NCI-H146 treated with DMSO at 0.1 percent for 48 hours (cell line): ENCODE measurements at regions not wholly inside any gene's neighbourhood (a gene's known extent, or its start where the extent isn't known, plus 50 kb on each side); places are given as distances from the start of the nearest gene placed in this dataset.
"Not testable (repeated sequence)": the region's sequence is repeated elsewhere in the genome, so short reads cannot be mapped to it uniquely, and the experiment has no call there.

Experiments
- DNase-seq: peaks from one replicate; lab custom pipeline; 2025; ENCODE audit not compliant: unreplicated experiment; lab: John Stamatoyannopoulos, UW

DNA sequence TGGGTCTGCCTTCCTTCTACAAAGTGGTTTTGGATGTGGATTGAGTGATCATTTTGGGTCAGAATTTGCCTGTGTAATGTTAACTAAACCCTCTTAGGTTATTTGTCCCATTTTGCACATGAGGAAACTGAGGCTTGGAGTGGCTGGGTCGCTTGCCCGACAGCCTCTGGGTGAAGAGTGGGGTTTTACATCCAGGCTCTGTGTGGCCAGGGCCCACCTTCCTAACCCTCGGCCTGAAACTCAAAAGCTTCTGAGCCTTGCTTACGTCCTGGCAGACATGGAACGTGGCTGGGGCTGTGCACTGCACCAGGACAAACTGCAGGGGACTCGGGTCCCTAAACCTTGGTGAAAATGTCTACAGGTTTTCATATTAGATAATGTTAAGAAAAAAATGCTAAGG, 542.4 kb downstream of the TBC1D22A start:
- no peak for DNase-seq

DNA sequence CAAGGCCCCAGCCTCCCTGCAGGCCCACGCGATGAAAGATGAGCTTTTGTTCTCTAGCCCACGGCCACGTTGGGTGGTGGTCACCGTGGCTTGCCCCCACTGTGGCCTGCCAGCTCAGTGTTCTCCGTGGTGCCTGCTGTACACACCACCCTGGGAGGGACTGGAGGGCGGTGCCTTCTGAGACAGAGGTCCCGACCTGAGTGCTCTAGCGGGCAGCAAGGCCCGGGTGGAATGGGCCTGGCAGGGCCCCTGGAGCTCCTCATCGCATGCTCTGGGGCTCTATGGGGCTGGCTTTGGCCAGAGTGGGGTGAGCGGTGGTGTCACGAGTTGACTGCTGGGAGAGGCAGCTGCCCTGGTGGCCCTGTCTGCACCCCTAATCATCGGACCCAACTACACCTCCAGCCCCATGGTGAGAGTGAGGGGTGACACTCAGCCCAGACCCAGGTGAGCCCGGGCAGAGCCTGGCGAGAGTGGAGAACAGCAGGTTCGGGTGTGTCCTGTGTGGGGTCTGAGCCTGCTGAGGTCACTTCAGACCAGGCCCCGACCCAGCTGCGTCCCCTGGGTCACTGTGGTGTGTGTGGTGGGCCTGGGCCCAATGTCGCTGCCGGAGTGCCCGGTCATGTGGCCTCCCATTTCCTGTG, 541.9 kb downstream of the TBC1D22A start:
- no peak for DNase-seq

DNA sequence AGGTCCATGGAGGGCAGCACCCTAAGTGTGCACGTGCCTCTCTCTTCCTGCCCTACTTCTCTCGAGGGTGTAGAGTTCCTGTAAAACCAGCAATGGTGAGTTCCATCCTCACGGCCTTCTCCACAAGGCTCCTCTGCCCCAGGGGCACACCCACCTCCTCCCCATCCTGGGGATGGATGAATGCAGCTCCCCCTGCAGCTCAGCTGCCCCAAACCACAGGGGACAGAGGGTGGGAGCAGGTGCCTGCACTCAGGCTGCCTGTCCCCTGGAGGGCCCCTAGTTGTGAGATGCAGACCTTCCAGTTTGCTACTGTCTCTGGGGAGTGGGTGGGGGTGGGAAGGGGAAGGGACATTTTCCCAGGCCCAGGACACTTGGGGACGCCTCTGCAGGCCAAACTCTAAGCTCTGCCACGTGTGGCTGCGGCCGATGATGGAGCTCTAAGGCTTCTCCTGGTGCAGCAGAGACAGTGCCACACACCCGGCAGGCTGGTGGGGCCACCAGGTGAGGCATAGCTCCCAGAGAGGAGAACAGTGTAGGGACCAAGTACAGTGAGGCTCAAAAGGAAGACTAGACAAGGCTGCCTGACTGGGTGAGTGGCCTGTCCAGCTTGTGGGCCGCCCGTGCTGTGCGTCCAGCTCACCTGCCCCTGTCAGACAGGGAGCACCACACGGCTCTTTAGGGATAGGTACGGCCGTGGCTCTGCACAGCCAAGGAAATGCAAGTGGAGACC, 540.9 kb downstream of the TBC1D22A start:
- no peak for DNase-seq

DNA sequence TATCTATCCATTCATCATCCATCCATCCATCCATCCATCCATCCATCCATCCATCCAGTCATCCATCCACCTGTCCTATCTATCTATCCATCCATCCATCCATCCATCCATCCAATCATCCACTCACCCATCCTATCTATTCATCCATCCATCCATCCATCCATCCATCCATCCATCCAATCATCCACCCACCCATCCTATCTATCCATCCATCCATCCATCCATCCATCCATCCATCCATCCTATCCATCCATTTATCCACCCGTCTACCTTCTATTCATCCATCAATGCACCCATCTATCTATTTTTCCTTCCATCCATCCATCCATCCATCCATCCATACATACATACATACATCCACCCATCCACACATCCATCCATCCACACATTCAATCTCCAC, 540.1 kb downstream of the TBC1D22A start:
- not testable (repeated sequence) for DNase-seq

DNA sequence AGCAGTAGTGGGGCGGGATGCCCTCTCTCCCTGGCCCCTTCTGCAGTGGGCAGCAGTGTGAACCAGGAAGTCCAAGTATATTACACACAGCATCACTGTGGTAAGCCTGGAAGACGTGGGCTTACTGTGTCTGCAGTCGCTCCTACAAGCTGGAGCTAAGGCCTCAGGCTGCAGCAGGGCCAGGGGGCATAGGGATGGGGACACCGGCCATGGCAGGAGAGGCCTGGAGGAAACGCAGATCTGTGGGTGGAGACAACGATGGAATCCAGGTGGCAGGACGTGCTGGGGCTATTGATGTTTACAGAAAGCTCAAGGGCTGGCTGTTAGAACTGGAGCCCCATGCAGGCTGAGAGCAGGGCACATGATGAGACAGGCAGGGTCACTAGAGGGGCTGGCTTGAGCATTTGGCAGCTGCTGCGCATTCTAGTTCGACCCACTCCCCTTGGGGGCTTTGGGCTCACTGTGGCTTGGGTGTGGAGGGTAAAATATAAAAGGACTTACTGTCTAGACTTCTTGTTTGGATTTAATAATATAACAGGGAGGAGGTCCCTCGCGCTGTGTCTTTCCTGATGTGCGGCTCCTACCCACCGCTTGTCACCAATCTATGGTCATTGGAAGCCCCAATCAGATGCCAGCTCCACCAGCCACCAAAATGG, 539.5 kb downstream of the TBC1D22A start:
- DNase-seq = no peak

DNA sequence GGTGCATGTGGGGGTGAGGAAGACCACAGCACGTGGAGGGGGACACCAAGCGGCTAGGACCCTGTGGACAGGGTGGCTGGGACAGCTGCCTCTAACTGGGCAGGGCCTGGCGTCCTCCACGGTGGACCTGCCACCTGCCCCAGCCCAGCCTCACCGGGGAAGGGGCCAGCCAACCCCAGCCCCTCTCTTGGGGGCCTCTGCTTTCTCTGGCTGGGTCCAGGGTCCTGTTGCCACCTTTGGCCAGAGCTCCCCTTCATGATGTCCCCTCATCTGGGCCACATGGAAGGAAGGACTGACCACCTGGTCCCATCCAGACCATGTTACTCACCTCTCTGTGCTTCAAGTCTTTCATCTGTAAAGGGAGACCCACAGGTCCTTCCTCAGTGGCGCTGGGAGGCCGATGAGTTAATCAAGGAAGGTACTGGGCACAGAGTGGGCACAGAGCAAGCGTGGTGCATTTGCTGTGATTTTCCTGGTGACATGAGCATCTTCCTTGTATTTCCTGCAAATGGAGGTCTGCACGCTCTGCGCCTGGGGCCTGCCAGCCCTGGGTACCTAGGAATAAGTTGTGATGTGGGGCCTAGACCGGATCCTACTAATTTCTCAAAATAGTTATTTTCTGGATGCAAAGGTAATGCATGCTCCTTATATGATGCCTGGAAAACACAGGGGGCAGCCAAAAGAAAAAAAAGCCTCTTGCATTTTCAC, 538.4 kb downstream of the TBC1D22A start:
- no peak for DNase-seq

DNA sequence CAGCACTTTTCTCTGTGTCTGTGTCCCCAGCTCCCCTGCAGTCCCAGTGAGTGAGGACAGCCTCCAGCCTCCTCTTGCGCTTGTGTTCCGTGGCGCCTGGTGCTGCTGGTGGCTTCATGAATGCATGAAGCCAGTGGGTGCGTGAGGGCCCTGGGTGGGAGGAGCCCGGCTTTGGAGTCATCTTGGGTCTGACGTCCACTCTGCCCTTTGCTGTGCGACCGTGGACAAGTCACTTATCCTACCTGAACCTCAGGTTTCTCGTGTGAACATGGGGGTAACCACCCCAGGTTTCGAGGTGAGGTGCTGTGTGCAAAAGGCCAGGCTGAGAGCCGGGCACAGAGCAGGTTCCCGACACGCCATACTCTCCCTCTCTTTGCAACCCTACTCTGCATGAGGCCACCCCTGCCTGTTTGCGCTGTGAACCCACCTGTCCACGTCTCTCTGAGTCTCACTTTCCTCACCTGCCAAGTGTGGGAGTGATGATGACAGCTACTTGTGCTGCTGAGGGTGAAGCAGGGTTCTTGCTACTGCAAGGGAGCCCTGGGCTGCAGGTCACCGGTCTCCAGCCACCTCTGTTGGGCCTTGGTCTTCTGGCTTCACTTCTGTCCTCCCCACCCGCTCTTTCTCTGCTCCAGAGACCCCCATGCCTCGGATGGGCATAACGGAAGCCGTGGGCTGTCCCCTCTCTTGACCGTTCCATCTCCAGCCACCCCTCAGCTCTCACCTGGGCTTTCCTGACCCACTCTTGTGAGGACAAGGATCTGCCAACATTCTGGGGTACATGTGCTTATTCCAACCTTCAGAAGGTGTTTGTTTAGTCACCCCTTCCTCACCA, 537.6 kb downstream of the TBC1D22A start:
- DNase-seq = no peak

DNA sequence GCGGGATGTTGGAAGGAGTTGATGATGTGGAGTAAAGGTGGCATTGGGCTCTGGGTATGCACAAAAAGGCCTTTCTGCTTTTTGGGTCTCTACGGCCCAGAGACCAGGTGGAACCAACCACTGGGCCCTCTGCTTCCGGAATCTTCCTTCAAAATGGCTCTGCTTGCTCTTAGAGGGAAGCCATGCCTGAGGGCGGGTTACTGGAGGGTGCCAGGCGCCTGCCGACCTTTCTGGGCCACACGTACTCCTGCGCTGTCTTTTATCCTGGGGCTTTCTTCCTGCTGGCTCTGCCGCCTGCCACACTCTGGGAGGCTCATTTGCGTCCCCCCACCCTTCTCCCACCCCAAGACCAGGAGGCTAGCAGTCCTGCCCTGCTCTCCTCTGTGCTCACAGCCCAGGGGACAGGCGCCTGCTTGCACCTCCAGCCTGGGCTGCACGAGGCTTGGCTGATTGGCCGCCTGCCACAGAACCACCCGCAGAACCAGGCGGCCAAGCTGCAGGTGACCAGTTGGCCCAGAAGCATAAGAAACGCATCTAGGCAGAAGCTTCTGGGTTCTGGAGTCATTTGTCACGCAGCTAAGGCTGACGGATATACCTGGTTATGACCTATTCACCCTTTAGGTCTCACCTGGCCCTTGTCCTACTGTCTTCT, 536.9 kb downstream of the TBC1D22A start:
- DNase-seq = no peak

DNA sequence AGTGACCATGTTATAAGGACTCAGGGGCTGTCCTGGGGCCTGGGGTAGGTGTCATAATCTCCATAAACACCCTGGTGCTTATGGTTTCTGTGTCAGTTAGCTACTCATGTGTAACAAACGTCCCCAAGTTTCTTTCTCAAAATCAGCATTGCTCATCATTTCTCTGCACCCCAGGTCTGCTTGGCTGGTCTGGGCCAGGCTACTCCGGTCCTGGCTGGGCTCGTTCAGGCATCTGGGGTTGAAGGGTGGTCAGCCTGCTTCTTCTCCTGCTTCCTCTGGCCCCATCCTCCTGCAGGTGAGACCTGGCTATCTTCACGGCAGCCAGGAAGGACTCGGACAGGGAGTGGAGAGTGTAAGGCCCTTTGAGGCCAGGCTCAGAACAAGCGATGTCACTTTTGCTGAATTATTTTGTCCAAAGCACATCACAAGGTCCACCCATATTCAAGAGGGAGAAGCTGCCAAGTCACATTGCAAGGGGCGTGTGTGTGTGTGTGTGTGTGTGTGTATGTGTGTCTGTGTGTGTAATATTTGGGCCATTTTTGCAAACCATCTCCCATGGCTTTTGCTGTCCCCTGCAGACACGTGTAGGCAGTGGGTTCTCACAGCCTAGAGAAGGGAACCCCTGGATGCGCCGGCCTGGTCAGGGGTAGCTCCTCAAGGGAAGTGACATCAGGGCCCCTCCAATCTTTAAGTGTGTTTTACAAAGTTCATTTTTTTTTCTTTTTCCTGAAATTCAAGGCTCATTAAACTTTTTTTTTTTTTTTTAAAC, 535.8 kb downstream of the TBC1D22A start:
- DNase-seq = no peak

DNA sequence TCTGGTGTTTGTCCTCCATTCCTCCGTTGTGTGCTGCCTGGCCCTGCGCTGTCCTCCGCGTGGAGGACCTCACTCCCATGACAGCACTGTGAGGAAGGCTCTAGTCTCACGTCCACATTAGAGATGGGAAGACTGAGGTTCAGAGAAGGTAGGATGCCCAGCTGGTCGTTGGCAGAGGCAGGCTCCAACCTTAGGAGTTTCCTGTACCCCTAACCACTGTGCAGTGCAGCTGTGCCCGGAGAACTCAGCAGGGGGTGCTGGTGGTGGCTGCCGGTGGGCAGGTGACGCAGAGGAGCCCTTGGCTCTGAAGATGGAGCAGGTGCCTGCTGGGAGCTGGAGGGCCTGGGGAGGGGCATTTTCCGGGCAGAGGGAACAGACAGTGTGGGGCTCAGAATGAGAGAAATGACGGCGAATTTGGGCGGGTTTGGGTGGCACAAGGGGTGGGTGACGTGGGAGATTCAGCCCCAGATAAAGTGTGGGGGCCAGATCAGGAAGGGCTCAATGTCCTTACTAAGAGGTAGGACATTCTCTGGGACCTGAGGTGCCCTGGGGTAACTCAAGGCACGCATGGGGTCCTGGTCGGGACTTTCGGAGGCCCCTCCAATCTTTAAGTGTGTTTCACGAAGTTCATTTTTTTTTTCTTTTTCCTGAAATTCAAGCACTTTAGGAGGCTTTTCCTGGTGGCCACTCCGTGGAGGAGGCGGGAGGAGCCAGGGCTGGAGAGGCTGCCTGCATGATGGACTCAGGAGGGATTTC, 535.0 kb downstream of the TBC1D22A start:
- no peak for DNase-seq

DNA sequence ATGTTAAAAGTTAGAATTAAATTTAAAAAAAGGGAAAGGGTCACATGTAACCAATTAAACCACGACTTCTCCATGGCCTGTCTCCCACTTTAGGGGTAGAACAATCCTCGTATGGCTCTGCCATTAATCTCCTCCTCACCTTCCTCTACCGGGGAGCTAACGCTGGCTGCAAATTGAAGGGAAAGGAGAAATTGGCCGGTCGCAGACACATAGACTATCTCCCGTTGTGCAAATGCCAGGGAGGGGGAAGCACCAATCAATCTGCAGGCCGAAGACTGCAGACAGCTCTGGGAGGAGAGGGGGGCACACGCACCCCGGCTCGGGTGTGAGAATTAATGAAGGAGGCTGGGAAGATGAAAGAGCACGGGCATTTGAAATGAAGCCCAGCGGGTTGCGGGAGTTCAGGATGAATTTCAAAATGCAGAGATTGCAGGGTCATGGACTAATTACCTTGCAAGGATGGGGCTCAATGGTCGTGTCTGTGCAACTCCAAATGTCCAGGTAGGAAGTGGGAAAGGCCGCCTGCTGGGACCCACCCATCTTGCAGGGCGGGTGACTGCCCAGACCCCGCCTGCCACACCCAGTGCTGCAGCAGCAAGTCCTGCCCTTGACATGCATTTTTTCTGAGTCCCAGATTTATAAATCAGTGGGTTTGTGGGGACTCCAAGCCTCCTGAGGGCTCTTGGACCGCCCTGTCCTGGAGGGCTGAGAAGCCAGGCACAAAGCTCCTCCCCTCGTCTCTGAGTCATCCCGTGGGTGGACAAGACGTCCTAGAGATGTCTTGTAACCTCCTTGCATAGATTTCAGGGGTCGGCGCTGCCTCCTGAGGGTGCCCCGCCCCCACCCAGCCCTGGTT, 534.2 kb downstream of the TBC1D22A start:
- no peak for DNase-seq

DNA sequence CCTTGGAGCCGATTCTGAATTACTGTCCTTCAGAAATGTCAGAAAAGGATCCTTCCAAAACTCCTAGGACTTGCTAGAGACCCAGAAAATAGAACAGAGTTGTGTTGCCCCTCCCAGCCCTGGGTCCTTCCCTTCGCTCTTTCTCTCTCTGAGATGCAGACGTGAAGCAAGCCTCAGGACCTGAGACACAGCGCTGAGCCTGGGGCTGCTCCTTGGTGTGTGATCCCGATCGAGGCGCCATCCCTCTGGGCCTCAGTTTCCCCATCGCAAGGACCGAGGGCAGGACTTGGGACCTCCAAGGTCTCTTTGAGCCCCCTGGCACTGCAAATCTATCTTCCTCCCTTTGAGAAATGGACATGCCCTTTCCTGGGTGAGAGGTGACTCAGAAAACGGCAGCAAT, 533.5 kb downstream of the TBC1D22A start:
- DNase-seq = no peak

DNA sequence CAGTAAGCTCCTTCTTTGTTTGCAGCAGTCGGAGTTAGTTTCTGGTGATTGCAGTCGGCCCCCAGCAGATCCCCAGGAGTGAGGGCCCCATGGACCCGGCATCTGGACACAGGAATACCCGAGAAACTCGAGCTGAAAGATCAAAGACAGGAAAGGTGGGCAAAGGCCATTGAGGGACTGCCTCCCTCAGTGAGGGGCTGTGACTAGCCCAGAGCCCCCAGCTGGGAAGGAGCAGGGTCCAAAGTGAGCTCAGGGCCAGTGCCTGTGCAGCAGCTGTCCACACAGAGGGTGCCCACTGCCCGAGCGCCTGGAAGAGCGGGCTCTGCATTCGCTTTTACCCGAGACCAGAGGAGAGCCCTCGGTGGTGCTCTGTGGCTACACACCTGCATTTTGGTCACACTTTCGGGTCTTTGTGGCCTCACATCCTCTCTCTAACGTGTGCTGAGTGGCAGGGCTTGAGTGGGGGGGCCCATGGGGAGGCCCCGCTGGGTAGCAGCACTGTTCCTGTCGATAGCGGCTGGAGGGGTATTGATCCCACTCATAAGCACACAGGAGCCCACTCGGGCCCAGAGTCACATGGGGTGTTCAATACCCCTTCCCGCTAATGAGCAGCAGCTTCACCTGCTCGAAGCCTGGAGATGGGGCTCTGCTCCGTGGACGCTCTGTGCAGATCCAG, 532.9 kb downstream of the TBC1D22A start:
- DNase-seq = no peak

DNA sequence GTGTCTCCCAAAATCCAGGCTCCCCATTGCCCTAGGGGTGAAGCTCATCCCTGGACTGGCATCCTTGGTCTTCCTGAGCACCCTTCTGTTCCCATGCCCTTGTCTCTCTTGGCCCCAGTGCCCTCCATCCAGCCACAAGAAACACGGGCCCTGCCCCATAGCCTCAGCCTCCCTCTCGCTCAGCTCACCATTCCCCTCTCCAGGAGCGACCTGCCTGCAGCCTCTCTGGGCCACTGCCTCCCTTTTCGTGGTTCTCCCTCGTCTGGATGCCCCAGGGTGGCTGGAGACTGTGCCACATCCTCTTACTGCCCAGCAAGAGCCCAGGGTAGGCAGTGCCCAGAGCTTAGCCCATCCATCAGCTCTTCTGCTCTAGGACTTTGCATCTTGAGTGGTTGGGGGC, 532.1 kb downstream of the TBC1D22A start:
- DNase-seq = no peak

DNA sequence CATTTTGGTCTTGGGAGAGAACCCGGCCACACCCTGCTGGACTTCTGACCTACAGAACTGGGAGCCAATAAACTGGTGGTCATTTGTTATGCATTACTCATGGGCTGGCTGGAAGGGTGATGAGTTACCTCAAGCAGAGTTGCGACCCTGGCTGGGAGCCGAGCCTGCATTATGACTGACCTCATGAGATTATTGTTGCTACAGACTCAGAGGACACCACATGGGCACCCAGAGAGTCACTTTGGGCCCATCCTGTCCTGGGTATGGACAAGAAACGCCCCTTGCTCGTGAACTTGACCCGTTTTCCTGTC, 531.7 kb downstream of the TBC1D22A start:
- no peak for DNase-seq

DNA sequence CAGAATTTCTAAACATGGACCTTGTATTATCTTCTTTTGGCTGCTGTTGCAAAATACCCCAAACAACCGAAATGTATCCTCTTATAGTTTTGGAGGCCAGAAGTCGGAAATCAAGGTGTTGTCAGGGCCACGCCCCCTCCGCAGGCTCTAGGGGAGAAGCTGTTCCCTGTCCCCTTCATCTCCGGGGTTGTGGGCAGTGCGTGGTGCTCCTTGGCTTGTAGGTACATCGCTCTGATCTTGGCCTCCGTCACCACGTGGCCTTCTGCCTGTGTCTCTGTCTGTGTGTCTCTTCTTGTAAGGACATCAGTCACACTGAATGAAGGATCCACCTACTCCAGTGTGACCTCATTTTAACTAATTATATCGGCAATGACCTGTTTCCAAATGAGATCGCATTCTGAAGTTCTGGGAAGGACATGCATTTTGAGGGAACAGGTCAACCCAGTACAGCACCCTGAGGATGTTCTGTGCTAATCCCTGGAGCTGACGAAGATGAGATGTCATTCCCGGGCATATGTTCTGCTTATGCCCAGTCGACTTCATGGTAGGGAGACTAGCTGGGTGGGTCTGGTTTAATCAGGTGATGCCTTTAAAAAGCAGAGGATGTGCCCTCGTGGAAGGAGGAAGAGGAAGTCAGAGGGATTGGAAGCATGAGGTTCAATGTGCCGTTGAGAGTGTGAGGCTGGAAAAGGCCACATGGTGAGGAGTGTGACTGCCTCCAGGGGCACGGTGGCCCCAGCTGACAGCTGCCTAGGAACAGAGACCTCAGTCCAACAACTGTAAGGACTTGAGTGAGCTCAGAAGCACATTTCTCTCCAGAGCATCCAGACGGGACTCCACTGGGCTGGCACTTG, 531.1 kb downstream of the TBC1D22A start:
- DNase-seq = no peak
